Mucosa of rectum (tissue), 2 donors: ENCODE measurements at regions not wholly inside any gene's neighbourhood (a gene's known extent, or its start where the extent isn't known, plus 50 kb on each side); places are given as distances from the start of the nearest gene placed in this dataset.
"Not testable (repeated sequence)": the region's sequence is repeated elsewhere in the genome, so short reads cannot be mapped to it uniquely, and the experiment has no call there.

ENCODE experiments used
- H3K27ac ChIP-seq, 2 donors: one replicate each; pipeline ENCODE4 v1.7.0; 2013; ENCODE audit warnings: inconsistent platforms in 2 of 2, low read depth in 2 of 2, low read length in 2 of 2
- H3K27me3 ChIP-seq, 2 donors: one replicate each; pipeline ENCODE4 v1.7.0; 2013; ENCODE audit warnings: low read length in 2 of 2; ENCODE audit not compliant: control insufficient read depth in 2 of 2, insufficient read depth in 2 of 2
- H3K36me3 ChIP-seq, 2 donors: one replicate each; pipeline ENCODE4 v1.7.0; 2013; ENCODE audit warnings: low read length in 2 of 2; ENCODE audit not compliant: control insufficient read depth in 2 of 2, insufficient read depth in 2 of 2
- H3K4me1 ChIP-seq, 2 donors: one replicate each; pipeline ENCODE4 v1.7.0; 2013; ENCODE audit warnings: low read length in 2 of 2, mild to moderate bottlenecking in 1 of 2; ENCODE audit not compliant: control insufficient read depth in 2 of 2, insufficient read depth in 2 of 2
- H3K4me3 ChIP-seq, 2 donors: one replicate each; pipeline ENCODE4 v1.7.0; 2013; ENCODE audit warnings: low read length in 2 of 2
- H3K9ac ChIP-seq, 2 donors: one replicate each; pipeline ENCODE4 v1.7.0; 2013; ENCODE audit warnings: low read length in 2 of 2, low read depth in 1 of 2, mild to moderate bottlenecking in 1 of 2
- H3K9me3 ChIP-seq, 2 donors: one replicate each; pipeline ENCODE4 v1.7.0; 2013; ENCODE audit warnings: low read length in 2 of 2; ENCODE audit not compliant: control insufficient read depth in 2 of 2
- donor health status: healthy.
- donor health status: Normal muscosa, but diverticular disease.

DNA sequence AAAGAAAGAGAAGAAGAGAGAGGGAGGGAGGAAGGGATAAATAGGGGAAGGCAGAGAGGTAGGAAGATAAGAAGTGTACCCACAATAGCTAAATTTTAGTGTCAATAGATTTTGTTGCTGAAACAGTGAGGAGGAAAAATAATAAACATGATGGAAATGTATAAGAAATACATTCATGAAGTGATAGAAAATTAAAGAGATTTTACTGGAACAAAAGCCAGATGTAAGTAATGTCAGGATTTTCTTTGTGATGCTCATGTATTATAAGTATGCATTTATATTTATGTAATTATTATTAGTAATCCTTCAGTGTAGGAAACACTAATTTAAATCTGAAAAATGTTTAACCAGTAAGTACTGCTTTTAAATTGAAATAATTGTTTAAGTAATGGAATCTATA is 1125.2 kb upstream of the FANCL start:
- Histone ChIP-seq H3K27ac (no peak overlapping the region), H3K4me1 (no peaks in the 10 kb centered on the region), H3K9ac (no peak overlapping the region), H3K36me3 (no peaks in the 10 kb centered on the region), H3K4me3 (no peak overlapping the region), H3K9me3 (no peaks in the 10 kb centered on the region), H3K27me3 (no peaks in the 10 kb centered on the region)

DNA sequence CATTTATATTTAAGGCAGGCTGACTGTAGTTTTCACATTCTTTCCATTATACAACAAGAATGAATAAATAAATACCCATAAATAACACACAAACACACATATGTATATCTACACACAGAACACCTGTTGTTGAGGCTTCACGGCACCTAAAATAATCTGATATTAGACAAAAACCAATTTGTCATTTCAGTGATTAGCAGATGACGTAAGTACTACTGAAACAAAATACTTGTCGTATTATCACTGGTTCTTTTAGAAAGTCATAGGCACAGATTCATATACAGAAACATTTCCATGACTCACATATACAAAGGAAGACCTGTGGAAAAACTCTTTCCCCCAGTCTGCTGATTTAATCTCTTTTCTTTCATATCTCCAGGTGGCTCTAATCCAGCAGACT is 1113.4 kb upstream of the FANCL start:
- Histone ChIP-seq H3K27me3 (no peaks in the 10 kb centered on the region), H3K4me1 (no peaks in the 10 kb centered on the region), H3K9me3 (no peaks in the 10 kb centered on the region), H3K36me3 (no peaks in the 10 kb centered on the region), H3K27ac (no peak overlapping the region), H3K4me3 (no peak overlapping the region), H3K9ac (no peak overlapping the region)

DNA sequence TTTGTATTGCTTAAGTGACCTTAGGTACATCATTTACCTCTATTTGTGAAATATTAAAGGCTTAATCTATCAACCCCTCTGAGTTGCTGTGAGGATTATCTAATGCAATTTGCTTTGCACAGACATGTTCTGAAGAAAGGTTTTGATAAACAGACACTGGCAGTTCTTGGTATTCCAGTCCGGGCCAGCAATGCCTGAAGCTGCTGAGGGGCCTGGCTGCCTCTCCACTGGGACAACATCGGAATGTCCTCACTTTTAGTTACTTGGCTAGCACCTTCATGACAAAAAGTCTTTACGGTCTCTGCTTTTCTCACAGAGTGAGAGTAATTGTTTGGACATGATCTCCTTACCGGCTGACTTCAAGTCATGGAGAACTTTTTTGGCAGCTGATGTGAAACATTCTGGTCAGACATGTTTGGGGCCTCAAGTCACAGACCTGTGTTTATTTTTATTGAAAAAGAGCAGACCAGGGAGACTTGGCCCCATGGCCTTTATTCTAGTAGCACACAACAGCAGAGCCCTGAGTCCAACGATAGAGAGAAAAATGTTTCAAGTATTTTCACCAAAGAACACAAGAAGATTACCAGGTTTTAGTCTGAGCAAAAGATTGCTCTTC is 1112.3 kb upstream of the FANCL start:
- H3K4me1 ChIP-seq: no peaks in the 10 kb centered on the region
- no peak overlapping the region for H3K4me3 ChIP-seq
- no peaks in the 10 kb centered on the region for H3K36me3 ChIP-seq
- H3K9me3 ChIP-seq: no peaks in the 10 kb centered on the region
- H3K9ac ChIP-seq: no peak overlapping the region
- no peak overlapping the region for H3K27ac ChIP-seq
- no peaks in the 10 kb centered on the region for H3K27me3 ChIP-seq

DNA sequence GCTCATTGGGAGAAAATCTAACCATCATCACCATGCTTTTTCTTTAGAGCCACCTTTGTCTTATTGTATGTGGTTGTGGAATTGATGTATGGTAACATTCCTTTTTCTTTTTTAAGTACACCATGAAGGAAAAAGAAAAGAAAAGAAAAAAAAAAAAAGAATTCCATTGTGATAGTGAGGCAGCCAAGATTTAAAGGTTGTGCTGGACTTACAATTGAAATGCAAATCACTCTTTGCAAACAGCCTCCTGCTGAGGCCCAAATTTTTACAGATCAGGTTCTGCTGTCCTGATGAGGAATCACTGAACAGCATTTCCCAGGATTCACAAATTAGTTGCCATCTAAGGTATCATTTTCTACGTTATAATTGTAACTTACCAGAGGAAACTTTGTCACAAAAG is 1101.0 kb upstream of the FANCL start:
- Histone ChIP-seq H3K4me1 (no peaks in the 10 kb centered on the region), H3K9ac (no peak overlapping the region), H3K27ac (no peak overlapping the region), H3K36me3 (no peaks in the 10 kb centered on the region), H3K4me3 (no peak overlapping the region), H3K9me3 (no peaks in the 10 kb centered on the region), H3K27me3 (no peaks in the 10 kb centered on the region)

DNA sequence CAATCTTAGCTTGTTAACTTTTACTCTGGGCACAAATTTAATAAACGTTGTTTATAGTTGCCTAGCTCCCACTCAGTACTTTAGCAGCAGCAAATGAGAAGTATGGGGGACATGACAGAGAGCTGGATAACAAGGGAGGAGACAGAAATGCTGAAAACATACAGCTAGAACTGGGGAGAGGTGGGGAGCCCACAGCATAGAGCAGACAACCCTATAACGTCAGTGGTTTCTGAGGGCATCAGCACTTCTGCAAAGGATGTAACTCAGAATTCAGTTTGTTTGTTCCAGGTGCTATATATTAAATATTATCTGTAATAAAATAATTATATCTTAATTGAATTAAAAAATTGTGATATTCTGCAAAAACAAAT is 1098.7 kb upstream of the FANCL start:
- Histone ChIP-seq H3K4me1 (no peaks in the 10 kb centered on the region), H3K9me3 (no peaks in the 10 kb centered on the region), H3K36me3 (no peaks in the 10 kb centered on the region), H3K27me3 (no peaks in the 10 kb centered on the region), H3K27ac (no peak overlapping the region), H3K4me3 (no peak overlapping the region), H3K9ac (no peak overlapping the region)

DNA sequence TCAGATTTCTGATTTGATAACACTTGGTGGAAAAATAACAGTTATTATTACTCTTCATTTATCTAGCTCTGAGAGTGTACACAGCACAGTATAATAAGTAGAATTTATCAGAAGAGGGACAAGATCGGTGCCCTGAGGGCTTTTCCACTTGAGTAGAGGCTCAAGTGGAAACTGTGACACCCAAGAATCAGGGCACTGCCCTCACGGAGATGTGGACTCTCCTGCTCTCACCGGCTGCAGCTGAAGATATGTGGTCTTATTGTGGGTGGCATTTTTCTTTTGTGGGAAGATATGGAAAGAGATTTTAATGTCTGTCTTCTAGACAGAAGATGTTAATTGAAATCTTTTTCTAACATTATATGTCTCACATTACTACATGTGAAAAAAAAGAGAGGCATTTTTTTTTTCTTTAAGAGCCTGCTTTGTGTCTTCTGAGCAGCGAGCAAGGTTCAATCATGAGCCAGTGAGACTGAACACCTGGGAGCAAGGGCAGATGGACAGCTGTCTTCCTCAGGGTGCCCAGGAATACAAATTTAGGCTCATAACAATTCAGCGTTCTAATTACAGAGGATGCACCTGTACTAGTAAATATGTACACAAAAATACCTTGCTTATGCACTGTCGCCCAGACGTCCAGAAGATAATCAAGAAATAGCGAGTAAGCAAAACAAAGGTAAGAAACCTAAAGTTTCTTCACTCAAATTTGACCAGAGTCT is 1098.2 kb upstream of the FANCL start:
- Histone ChIP-seq H3K27ac (no peak overlapping the region), H3K9ac (no peak overlapping the region), H3K4me1 (no peaks in the 10 kb centered on the region)

DNA sequence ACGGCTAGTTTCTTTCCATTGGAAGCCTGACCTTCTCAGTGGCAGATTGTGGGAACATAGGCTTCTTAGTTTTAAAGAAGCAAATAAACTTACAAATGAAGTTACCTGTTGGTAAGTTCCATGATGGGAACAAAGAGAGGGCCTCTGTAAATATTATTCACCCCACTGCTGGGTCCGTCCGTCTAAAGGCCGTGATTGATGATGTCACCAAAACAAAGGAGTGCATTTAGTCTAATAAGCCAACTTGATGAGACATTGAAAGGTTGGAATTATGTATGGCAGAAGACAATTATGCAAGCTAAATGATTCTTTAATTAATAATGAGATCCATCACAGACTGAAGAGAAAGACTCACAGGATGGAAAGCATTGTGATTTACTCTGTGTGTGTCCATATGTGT is 1091.9 kb upstream of the FANCL start:
- Histone ChIP-seq H3K27me3 (no peaks in the 10 kb centered on the region), H3K9ac (no peak overlapping the region), H3K4me1 (no peaks in the 10 kb centered on the region), H3K27ac (no peak overlapping the region), H3K36me3 (no peaks in the 10 kb centered on the region), H3K4me3 (no peak overlapping the region), H3K9me3 (no peaks in the 10 kb centered on the region)

More for the DNA sequence above, 1098.2 kb upstream of the FANCL start:
- H3K36me3 ChIP-seq: no peaks in the 10 kb centered on the region
- H3K4me3 ChIP-seq: no peak overlapping the region
- no peaks in the 10 kb centered on the region for H3K27me3 ChIP-seq
- no peaks in the 10 kb centered on the region for H3K9me3 ChIP-seq

DNA sequence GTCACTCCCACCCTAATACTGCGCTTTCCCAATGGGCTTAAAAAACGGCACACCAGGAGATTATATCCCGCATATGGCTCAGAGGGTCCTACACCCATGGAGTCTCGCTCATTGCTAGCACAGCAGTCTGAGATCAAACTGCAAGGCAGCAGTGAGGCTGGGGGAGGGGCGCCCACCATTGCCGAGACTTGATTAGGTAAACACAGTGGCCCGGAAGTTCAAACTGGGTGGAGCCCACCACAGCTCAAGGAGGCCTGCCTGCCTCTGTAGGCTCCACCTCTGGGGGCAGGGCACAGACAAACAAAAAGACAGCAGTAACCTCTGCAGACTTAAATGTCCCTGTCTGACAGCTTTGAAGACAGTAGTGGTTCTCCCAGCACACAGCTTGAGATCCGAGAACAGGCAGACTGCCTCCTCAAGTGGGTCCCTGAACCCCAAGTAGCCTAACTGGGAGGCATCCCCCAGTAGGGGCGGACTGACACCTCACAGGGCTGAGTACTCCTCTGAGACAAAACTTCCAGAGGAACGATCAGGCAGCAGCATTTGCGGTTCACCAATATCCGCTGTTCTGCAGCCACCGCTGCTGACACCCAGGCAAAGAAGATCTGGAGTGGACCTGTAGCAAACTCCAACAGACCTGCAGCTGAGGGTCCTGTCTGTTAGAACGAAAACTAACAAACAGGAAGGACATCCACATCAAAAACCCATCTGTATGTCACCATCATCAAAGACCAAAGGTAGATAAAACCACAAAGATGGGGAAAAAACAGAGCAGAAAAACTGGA is 1085.6 kb upstream of the FANCL start:
- H3K9ac ChIP-seq, H3K36me3 ChIP-seq, H3K4me3 ChIP-seq, H3K9me3 ChIP-seq, H3K27me3 ChIP-seq, H3K27ac ChIP-seq, H3K4me1 ChIP-seq: not testable (repeated sequence)

DNA sequence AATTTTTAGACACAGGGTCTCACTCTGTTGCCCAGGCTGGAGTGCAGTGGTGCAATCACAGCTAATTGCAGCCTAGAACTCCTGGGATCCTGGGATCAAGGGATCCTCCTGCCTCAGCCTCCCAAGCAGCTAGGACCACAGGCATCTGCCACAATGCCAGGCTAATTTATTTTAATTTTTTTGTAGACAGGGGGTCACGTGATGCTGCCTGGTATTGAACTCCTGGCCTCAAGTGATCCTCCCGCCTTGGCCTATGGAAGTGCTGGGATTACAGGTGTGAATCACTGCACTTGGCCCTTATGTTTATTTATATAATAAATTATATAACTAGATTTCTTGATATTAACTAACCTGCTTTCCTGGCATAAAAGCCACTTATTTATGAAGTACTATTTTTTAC is 1081.7 kb upstream of the FANCL start:
- H3K27me3 ChIP-seq: no peaks in the 10 kb centered on the region
- no peaks in the 10 kb centered on the region for H3K9me3 ChIP-seq
- no peak overlapping the region for H3K9ac ChIP-seq
- no peaks in the 10 kb centered on the region for H3K36me3 ChIP-seq
- no peak overlapping the region for H3K27ac ChIP-seq
- no peaks in the 10 kb centered on the region for H3K4me1 ChIP-seq
- H3K4me3 ChIP-seq: no peak overlapping the region

DNA sequence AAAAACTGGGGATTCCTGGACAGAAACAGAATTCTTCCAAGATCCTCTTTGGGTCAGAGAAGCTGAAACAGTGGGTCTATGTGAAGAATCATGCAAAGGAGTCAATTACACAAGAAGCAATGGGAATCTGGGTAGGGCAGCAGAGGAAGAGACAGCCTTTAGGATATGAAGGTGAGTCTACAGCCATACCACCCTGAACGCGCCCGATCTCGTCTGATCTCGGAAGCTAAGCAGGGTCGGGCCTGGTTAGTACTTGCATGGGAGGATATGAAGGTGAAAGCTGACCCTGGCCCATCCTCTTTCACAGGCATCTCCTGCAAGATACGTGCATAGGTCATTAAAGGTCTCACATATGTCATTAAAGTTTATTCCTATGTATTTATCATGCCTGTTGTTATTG is 1080.9 kb upstream of the FANCL start:
- Histone ChIP-seq H3K36me3 (no peaks in the 10 kb centered on the region), H3K9ac (no peak overlapping the region), H3K27me3 (no peaks in the 10 kb centered on the region), H3K4me3 (no peak overlapping the region), H3K27ac (no peak overlapping the region), H3K4me1 (no peaks in the 10 kb centered on the region), H3K9me3 (no peaks in the 10 kb centered on the region)
